ENCODE measurements at regions not wholly inside any gene's neighbourhood (a gene's known extent, or its start where the extent isn't known, plus 50 kb on each side); places are given as distances from the start of the nearest gene placed in this dataset.
"Not testable (repeated sequence)": the region's sequence is repeated elsewhere in the genome, so short reads cannot be mapped to it uniquely, and the experiment has no call there.

DNA sequence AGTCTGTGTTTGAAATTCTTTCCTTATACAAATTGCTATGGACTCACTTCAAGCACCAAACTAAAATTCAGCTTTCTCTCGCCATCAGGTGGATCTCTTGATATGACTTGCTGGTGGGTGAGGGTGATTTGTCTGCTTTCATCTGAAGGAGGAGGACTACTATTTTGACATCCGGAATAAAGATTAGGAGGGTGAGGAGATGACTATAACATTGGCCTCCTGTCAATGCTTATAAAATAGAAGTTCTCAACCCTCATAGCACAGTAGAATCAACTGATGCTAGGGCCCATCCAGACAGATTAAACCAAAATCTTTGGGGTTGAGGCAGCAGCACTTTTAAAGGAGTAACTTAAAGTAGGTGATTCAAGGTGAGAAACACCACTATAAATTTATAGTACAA lies 120.4 kb upstream of the DNAJC10 start:
- DNase-seq (ENCODE audit: low spot score): no peak

DNA sequence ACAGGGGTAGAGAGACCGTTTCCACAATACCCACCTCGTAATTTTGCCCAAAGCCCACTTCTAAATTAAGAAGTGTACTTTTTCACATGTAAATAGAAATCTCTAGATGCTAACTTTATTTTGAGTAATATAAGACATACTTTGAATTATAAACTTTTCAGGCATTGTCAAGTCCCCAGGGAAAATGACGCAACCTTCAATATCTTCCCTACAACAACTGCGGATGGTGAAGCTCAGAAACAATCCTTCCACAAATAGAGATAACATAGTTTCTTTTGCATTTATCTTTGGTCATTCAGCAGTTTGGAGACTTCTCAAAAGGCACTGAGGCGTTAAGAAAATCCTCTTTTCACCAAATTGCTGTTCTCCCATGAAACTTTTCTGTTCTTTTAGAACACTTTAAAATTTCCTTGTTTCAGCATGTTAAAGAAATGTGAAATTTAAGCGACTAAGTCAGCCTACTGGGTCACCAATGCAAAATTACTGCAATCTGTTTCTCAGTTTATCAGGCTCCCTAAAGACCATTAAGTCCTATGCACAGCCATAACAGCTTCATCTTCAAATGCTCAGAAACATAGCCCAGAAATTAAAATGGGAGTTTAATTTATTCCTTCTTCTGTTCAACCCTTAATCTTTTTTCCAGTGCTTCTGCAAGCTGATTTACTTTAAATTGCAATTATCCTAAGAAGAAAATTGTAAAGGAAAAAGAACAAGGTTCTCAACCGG lies 118.3 kb upstream of the DNAJC10 start:
- no peak for DNase-seq (ENCODE audit: low spot score)

DNA sequence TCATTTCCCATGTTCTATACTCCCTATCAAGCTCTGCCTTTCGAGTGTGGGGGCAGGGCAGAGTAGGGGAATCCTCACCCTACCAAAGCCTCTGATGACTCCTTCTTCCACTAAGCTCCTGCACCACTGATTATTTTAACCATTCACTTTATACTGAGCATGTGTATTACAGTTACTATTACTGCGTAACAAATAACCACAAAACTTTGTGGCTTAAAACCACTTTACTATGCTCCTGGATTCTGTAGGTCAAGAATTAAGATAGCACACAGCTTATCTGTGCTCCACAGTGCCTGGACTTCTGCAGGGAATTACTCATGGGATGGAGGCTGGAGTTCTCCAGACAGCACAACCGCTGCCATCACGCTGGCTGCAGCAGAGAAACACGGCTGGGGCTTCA lies 117.4 kb upstream of the DNAJC10 start:
- no peak for DNase-seq (ENCODE audit: low spot score)

DNA sequence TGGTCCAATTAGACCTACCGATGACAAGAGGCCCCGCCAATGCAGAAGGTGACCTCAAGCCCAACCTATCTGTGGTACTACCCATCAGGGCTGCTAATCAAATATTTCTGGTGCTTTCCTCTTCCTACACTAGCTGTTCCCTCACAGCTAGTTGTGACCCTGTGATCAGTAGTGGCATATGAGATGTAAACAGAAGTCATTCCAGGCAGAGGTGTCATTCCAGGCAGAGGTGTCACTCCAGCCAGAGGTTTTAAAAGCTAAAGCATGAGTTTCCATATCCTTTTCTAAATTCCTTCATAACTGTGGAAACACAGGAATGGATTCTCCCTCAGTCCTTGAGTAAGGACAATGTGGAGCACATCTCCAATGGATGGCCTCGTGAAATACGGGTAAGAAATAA lies 110.9 kb upstream of the DNAJC10 start:
- no peak for DNase-seq (ENCODE audit: low spot score)

DNA sequence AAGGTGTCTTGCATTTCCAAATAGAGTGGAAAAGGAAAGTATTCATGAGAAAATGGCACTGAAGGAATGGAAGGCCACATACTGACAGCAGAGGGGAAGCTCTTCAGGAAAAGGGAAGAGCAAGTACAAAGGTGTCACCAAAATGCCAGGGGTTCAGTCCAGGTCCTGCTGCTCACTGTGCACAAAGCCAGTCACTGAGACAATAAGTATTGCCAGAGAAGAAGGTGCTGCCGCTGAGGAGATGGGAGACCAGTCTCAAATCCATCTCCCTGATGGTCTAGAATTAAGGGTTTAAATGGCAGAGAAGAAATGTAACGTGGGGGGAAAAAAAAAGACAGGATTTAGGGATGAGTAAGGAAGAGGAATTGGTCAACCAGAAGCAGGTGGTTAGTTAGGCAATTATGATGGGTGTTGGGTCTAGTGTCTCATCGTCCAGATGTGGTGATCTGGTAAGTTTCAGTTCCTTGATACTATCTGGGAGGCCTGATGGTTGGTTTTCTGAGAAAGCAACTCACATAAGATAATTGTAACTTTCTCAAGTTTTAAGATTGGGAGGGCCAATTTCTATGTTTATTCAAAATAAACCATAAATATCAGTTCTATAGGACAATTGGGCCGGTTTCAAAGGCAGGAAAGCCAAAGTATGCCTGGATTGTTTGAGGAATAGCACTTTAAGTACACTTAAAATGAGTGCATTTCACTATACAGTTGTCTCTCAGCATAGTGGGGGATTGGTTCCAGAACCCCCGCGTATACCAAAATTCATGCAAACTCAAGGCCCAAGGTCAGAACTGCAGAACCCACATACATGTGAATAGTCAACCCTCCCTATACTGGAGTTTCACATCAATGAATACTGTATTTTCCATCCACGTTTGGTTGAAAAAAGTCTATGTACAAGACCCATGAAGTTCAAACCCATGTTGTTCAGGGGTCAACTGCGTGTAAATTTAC lies 109.1 kb upstream of the DNAJC10 start:
- no peak for DNase-seq (ENCODE audit: low spot score)

DNA sequence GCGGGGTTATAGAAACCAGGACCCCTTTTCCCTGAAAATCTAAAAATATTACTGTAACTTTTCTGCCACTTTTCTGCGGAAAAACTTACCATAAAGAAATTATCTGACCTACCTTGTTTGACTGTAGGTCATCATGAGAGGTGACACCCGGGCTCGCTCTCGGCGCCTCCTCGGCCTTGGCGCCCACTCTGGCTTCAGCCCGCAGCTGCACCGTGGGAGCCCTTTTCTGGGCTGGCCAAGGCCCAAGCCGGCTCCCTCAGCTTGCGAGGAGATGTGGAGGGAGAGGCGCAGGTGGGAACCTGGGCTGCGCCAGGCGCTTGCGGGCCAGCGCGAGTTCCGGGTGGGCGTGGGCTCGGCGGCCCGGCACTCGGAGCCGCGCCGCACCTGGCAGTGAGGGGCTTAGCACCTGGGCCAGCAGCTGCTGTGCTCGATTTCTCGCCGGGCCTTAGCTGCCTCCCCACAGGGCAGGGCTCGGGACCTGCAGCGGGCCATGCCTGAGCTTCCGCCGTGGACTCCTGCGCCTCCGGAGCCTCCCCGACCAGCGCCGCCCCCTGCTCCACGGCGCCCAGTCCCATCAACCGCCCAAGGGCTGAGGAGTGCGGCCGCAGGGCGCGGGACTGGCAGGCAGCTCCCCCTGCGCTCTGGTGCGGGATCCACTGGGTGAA lies 107.7 kb upstream of the DNAJC10 start:
- DNase-seq (ENCODE audit: low spot score): no peak

DNA sequence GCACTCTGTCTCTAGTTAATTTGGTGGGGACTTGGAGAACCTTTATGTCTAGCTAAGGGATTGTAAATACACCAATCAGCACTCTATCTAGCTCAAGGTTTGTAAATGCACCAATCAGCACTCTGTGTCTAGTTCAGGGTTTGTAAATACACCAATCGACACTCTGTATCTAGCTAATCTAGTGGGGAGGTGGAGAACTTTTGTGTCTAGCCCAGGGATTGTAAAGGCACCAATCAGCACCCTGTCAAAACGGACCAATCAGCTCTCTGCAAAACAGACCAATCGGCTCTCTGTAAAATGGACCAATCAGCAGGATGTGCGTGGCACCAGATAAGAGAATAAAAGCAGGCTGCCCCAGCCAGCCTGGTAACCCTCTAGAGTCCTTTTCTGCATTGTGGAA lies 107.1 kb upstream of the DNAJC10 start:
- not testable (repeated sequence) for DNase-seq (ENCODE audit: low spot score)

DNA sequence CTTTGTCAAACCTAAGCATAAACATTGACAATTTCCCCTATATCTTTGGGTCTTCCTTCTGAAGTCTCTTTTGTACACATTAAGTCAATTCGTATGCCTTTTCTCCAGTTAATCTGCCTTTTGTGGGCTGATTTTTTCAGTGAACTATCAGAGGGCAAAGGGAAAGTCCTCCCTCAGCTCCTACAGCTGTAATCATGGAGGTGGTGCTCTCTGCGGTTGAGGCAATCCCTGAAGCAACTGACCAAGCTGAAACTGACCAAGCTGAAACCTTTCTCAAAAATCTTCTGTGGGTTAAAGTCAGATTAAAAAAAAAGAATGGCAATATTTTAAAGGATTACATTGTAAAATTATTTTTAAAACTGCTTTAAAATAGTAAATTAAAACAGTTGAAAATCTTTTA lies 105.8 kb upstream of the DNAJC10 start:
- DNase-seq (ENCODE audit: low spot score): no peak

DNA sequence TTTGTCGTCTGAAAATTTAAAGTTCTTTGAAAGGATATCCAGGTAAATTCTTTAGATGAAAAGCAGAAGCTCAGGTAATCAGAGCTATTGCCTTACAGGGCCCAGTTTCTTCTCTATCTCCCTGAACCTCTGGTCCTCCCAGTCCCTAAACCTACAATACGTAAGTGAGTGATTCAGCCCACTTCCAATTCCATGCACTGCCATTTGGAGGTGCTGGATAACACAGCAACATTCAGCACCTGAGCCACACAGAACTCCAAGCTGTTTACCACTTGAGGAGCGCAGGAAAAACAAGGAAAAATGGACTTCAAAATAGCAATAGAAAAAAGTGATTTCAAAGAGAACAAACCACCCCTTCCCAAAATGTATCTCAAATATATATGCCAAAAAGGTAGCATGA lies 105.0 kb upstream of the DNAJC10 start:
- DNase-seq (ENCODE audit: low spot score): no peak

DNA sequence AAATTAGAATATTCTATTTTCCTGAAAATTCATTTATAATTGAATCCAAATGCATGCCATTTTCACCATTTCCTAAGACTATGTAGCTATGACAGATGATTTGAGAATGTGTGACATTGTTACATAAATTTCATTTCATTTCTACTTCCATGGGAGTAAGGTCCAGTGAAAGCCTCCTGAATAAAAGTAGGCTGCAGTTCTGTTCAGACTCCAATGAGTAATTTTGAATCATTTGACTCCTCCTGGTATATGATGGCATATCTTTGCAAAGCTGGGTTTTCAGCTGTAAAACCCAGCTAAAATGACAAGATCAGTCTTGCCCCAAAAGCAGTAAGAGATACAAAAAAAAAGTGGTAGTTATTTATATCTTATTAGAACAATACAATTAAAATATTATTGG lies 101.0 kb upstream of the DNAJC10 start:
- DNase-seq (ENCODE audit: low spot score): no peak

DNA sequence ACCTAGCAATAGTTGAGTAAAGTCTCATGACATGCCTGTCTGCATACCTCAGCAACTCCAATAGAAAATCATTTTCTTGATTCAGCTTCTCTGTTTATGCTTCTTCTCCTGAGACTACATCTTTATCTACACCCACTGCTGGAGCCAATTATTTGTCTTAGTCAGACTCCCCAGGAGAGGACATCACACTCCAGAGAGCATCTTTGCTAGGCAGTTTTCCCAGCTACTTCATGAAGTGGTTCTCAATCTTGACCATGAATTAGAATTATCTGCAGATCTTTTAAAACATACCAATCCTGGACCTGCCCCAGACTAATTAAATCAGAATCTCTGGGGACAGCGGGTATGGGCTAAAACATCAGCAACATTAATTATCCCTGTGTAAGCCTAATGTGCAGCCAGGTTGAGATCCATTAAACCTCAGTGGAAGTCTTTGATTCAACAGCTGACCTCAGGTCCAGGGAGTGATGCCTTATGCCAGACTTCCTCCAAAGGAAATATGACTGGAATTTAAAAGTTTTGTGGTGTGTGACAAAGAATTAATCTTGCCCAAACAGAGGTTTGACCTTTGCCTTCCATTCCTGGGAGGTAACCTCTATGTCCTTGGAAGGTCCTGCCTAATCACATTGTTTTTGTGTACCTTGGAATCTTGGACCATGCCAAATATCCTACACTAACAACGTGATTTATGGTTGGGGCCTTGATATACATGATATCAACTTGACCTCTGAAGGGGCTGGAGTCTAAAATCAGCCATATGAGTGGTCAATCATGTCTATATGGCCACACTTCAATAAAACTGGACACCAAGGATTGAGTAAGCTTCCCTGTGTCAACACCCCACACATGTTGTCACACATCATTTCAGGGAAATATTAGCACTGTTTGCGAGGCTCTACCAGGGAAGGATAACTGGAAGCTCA lies 99.3 kb upstream of the DNAJC10 start:
- peak; percentile 87 for DNase-seq (ENCODE audit: low spot score)

DNA sequence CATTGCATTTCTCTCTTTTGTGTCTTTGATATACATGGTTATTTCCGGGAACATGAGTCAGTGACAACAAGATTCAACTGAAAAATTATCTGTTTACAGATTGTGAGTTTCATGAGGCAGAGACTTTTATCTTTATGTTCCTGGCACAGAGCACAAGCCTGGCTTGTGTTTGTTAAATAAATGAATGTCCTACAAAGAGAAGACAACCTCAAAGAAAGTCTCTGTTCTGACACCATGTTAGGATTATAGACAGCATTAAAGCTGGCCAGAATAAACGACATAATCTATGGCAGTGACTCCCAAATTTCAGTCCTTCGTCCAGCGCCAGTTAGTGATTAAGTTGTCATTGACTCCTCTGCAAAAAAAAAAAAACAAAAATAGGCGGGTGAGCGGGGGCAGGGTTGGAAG lies 97.4 kb upstream of the DNAJC10 start:
- DNase-seq (ENCODE audit: low spot score): no peak

DNA sequence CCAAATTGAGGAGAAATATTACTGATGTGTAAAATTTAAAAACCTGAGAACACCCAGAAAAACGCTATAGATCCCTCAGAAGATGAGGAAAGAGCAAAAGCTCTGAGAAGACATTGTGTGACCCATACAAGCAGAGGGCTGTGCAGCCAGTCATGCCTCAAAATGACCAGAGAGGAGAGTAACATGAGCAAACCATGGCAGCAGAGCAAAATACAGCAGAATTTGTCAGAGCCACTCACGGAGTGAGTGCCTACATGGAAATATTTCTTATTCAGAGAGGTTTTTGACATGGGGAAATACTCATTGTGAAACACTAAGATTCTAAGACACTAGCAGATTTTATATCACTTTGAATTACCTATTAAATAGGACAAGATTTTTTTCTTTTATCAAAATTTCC lies 96.8 kb upstream of the DNAJC10 start:
- DNase-seq (ENCODE audit: low spot score): no peak

DNA sequence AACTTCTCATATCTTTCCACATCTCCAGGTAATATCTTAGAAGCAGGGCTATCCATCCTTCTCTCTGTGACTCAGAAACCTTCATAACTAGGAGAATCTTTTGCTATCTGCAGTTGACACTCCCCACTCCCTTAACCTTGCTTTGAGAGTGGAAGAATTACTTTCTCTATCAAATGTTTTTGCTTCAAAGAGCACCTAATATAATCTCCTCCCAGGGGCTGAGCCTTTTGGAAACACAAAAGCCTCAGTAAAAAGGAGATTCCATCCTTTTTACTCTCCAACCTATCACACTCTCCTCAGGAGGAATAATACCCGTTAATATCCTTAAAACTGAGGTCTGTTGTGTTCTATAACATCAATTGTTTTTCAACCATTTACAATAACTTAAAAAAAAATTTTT lies 94.9 kb upstream of the DNAJC10 start:
- no peak for DNase-seq (ENCODE audit: low spot score)

DNA sequence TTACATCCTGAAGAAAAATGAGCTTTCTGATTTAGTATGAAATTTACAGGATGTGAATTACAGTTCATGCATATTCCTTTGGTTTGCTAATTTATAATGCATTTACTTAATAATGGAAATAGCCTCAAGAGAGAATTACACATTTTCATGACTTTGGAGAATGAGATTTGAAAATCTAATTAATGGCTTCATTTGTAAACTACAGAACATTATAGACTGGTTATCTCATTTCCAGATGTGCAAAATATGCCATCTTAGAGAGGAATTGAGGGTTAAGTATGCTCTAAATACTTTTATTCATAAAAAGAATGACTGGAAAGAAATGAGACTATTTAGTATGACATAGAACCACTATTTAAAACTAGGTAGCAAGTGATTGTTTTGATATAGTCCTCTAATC lies 94.2 kb upstream of the DNAJC10 start:
- no peak for DNase-seq (ENCODE audit: low spot score)

DNA sequence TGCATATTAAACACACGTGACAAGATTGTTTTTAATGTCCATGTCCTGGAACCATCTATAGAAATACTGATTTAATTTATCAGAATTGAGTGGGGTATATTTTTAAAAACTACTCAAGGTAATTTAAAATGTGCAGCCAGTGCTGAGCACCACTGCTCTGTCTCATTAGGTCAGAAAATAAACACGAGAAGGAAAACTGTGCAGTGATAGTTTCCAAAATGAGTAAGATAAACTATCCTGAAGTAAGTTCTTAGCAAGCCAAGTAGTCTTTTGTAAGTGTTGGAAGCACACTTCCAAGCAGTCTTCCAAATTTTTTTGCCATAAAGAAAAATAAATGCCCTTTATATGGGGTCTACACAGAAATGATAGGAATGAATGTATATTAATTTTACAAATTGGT lies 93.8 kb upstream of the DNAJC10 start:
- DNase-seq (ENCODE audit: low spot score): no peak

DNA sequence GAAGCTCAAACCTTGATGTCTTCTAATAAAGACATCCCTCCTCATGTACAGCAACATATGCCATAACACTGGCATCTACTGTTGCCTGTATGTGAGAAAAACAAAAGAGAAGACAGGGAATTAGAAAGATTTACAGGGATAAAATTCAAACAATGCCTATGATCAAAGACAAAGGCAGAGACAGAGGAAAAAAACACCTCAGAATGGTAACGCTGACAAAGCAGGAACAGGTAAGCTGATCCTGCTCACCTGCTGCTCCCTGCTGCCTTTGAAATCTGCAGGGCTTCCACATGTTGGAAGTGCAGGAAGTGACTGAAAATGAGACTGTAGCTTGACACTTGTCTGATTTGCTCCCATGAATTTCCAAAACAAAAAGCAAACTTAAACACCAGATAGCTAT lies 90.2 kb upstream of the DNAJC10 start:
- DNase-seq (ENCODE audit: low spot score): no peak

DNA sequence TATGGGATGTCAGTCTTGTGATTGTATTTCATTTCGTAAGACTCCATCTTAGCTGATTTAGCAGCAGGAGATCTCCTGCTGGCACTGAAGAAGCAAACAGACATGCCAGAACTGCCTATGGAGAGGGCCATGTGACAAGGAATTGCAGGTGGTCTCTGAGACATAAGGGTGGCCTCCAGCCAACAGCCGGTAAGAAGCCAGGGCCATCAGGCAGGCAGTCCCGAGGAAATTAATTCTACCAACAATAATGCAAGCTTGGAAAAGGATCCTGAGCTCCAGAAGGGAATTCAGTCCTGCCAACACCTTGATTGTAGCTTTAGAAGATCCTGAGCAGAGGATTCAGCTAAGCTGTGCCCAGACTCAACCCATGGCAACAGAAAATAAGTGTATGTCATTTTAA lies 87.1 kb upstream of the DNAJC10 start:
- no peak for DNase-seq (ENCODE audit: low spot score)

DNA sequence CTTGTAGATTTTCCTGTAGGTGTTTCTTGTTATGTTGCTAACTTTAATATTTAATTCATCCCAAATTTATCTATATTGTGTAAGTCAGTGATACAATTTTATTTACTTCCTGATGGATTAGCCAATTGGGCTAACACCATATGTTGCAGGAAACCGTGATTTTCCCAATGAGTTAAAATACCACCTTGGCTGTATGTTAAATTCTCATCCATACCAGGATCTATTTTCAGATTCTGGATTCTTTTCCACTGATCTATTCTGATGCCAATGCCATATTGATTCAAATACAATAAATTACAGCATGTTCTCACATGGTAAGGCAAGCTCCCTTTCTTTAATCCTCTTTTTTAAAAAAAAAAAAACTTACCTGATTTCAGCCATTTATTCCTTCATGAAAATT lies 85.8 kb upstream of the DNAJC10 start:
- no peak for DNase-seq (ENCODE audit: low spot score)

DNA sequence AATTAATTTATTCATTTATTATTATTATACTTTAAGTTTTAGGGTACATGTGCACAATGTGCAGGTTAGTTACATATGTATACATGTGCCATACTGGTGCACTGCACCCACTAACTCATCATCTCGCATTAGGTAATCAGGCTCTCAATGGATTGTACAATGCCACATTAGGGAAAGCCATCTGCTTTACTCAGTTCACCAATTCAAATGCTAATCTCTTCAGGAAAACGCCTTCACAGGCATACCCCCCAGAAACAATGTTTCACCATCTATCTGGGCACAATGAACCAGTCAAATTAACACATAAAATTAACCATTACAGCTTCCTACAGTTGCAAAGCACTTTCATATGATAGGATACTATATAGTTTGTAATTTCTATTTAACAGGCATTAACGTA lies 84.8 kb upstream of the DNAJC10 start:
- no peak for DNase-seq (ENCODE audit: low spot score)

DNA sequence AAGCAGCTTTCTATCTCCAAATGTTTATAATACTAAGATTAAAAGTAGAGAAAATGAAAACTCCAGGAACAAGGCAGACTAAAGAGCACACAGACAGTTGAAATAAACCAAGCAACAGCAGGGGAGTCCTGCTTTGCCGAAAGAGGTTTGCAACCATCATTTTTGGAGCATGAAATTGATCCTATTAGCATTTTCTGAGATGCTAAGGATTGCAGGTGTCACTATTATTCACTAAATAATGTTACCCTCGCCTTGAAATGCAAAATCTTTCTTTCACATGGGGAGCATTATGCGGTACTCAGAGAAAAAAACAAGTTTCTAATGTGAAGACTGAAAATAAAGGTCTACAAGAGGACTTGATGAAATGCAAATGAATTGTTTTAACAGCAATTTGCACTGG lies 81.7 kb upstream of the DNAJC10 start:
- no peak for DNase-seq (ENCODE audit: low spot score)
